ENCODE measurements at regions not wholly inside any gene's neighbourhood (a gene's known extent, or its start where the extent isn't known, plus 50 kb on each side); places are given as distances from the start of the nearest gene placed in this dataset.

GRCh38 chr1:22252251-22252650 lies 109.4 kb upstream of the WNT4 start:
- FAIRE-seq (no peak), DNase-seq (ENCODE audit: low read depth in 1 of 2, low spot score in 2 of 2) (no peak)
- no peak overlapping the region for H3K4me2 ChIP-seq (ENCODE audit: insufficient read depth in 1 of 2, low read depth in 2 of 2, low read length in 2 of 2)
- no peak overlapping the region for H2BK5ac ChIP-seq (ENCODE audit: low read depth, low read length)
- H3K56ac ChIP-seq (replicated peaks; ENCODE audit: insufficient read length, low read depth, low read length), result no peak overlapping the region
- no peaks in the 10 kb centered on the region; the same call in 1 of the 2 replicates for H3K23me2 ChIP-seq (ENCODE audit: low read depth, low read length)
- no peak overlapping the region for H3K23ac ChIP-seq (ENCODE audit: insufficient read length)
- H3K79me1 ChIP-seq (ENCODE audit: low read depth, low read length), result no peaks in the 10 kb centered on the region
- ChIA-PET POLR2A (ENCODE audit: partially characterized antibody) (interaction anchor here (1.1 kb wide), 1 partner anchor 11 kb away, joined by 4 read pairs; no protein-coding TSS in a partner anchor), CTCF (ENCODE audit: partially characterized antibody) (interaction anchor here (0.5 to 1.5 kb wide), 3 partner anchors 23 to 244 kb away, joined by 3 to 4 read pairs (median 3); no protein-coding TSS in a partner anchor)
- H3K36me3 ChIP-seq (ENCODE audit: control insufficient read depth in 2 of 4, insufficient read depth in 4 of 4, low read length in 3 of 4), result no peaks in the 10 kb centered on the region
- whole genome bisulfite sequencing, 2 experiments (ENCODE audit: extremely low coverage in 1 of 2, insufficient coverage in 1 of 2, insufficient read length in 1 of 2, insufficient replicate concordance in 2 of 2, low coverage in 1 of 2, low lambda C conversion rate in 2 of 2, missing lambda C conversion rate in 1 of 2), result 64% methylated on average over 16 of the region's 17 CpGs; no CpG with 5 or more reads in 1 of the 2 experiments
- peaks cover 2 to 30% (median 15%) of the 10 kb centered on the region in 4 experiments; a peak in 6 of 7 replicates for H3K4me1 ChIP-seq (replicated peaks in 1 of 4; ENCODE audit: control insufficient read depth in 3 of 4, insufficient read depth in 4 of 4, low read length in 3 of 4)
- H3K4me3 ChIP-seq (ENCODE audit: extremely low read depth in 1 of 4, insufficient read depth in 2 of 4, low read depth in 3 of 4, low read length in 4 of 4), result no peak overlapping the region
- H2BK20ac ChIP-seq (ENCODE audit: low read length), result no peak overlapping the region
- H4K20me1 ChIP-seq (replicated peaks in 1 of 2; ENCODE audit: control insufficient read depth in 1 of 2, insufficient read depth in 2 of 2, low read length in 2 of 2), result no peaks in the 10 kb centered on the region
- H2AFZ ChIP-seq (ENCODE audit: low read length), result no peak overlapping the region
- H3K14ac ChIP-seq (ENCODE audit: insufficient read length), result no peak overlapping the region
- no peak overlapping the region for H2BK120ac ChIP-seq (replicated peaks; ENCODE audit: low read depth, low read length)
- no peak overlapping the region for H3K18ac ChIP-seq (ENCODE audit: extremely low read depth, low read length)
- H4K91ac ChIP-seq (replicated peaks; ENCODE audit: insufficient read length, low read length), result no peak overlapping the region
- H2BK15ac ChIP-seq (ENCODE audit: low read length), result no peak overlapping the region
- TF ChIP-seq SRF (IDR thresholded peaks at IDR 0.05; ENCODE audit: low read depth, low read length) (no peak), CEBPB (IDR thresholded peaks at IDR 0.05; ENCODE audit: low read depth, low read length) (0 out of 2 replicates have a peak, but pooled peaks have one; percentile 31), ATF3 (IDR thresholded peaks at IDR 0.05; ENCODE audit: insufficient read depth, low read depth, low read length) (no peak), MAFK (IDR thresholded peaks at IDR 0.05; ENCODE audit: low read depth, low read length) (no peak), TCF12 (IDR thresholded peaks at IDR 0.05; ENCODE audit: low read depth, low read length) (peak; percentile 99), ATF2 (IDR thresholded peaks at IDR 0.05; ENCODE audit: low read length) (no peak), EP300 (IDR thresholded peaks at IDR 0.05; ENCODE audit: borderline replicate concordance in 1 of 2, low read depth in 2 of 2, low read length in 2 of 2) (no peak), POLR2AphosphoS5 (IDR thresholded peaks at IDR 0.05; ENCODE audit: low read depth, low read length) (peak; percentile 65; the same call in 1 of the 2 replicates), BRCA1 (IDR thresholded peaks at IDR 0.05; ENCODE audit: low read depth, low read length) (no peak), RAD21 (IDR thresholded peaks at IDR 0.05 in 1 of 2, conservative IDR thresholded peaks at IDR 0.05 in 1 of 2; ENCODE audit: low read depth in 2 of 2, low read length in 2 of 2) (peak in 1 of 2 experiments; percentile 4; a peak in 1 of 4 replicates)
- H4K8ac ChIP-seq (ENCODE audit: extremely low read depth, insufficient read depth, low read length), result no peak overlapping the region
- H3K9me3 ChIP-seq (ENCODE audit: insufficient read depth in 2 of 2, low read depth in 1 of 2, low read length in 1 of 2), result no peaks in the 10 kb centered on the region
- no peaks in the 10 kb centered on the region for H3K79me2 ChIP-seq (ENCODE audit: control insufficient read depth in 1 of 2, insufficient read depth in 2 of 2, low read length in 2 of 2)
- peaks cover 0 to 22% (median 7%) of the 10 kb centered on the region in 4 experiments; a peak in 4 of 7 replicates for H3K27me3 ChIP-seq (replicated peaks in 1 of 4; ENCODE audit: control insufficient read depth in 3 of 4, extremely low read depth in 1 of 4, insufficient read depth in 3 of 4, low read length in 3 of 4)
- H3K27ac ChIP-seq (ENCODE audit: low read depth, low read length), result no peak overlapping the region
- no peak overlapping the region for H3K4ac ChIP-seq (replicated peaks; ENCODE audit: insufficient read length, low read depth, low read length)
- no peak overlapping the region for H2BK12ac ChIP-seq (ENCODE audit: low read depth, low read length)
- H3K9ac ChIP-seq (replicated peaks in 1 of 4; ENCODE audit: extremely low read depth in 1 of 4, low read depth in 3 of 4, low read length in 3 of 4), result no peak overlapping the region
- H2AK5ac ChIP-seq (ENCODE audit: low read depth, low read length), result no peak overlapping the region
- no peak overlapping the region for H4K5ac ChIP-seq (ENCODE audit: insufficient read length, low read depth, low read length)

Measured in H1 (cell line).